ENCODE measurements at regions not wholly inside any gene's neighbourhood (a gene's known extent, or its start where the extent isn't known, plus 50 kb on each side); places are given as distances from the start of the nearest gene placed in this dataset.

GRCh38 chr12:85352016-85352415 lies 72.0 kb downstream of the ALX1 start:
- DNase-seq = no peak

GRCh38 chr12:85356596-85357385 lies 76.8 kb downstream of the ALX1 start:
- no peak for DNase-seq

- no peak for DNase-seq
These were observed 77.6 kb downstream of the ALX1 start for GRCh38 chr12:85357609-85358008.

GRCh38 chr12:85358715-85359114 lies 78.7 kb downstream of the ALX1 start:
- DNase-seq = no peak

GRCh38 chr12:85363382-85364190 lies 83.6 kb downstream of the ALX1 start:
- DNase-seq = no peak

- no peak for DNase-seq
These were observed 87.9 kb downstream of the ALX1 start for GRCh38 chr12:85367936-85368335.

GRCh38 chr12:85369365-85370154 lies 89.5 kb downstream of the ALX1 start:
- no peak for DNase-seq

- DNase-seq = no peak
These were observed 93.0 kb downstream of the ALX1 start for GRCh38 chr12:85373045-85373444.

- no peak for DNase-seq
These were observed 95.0 kb downstream of the ALX1 start for GRCh38 chr12:85374981-85375380.

GRCh38 chr12:85385406-85385805 lies 105.4 kb downstream of the ALX1 start:
- no peak for DNase-seq

- no peak for DNase-seq
These were observed 110.2 kb downstream of the ALX1 start for GRCh38 chr12:85390266-85390665.

- DNase-seq = no peak
These were observed 112.5 kb downstream of the ALX1 start for GRCh38 chr12:85392508-85392907.

GRCh38 chr12:85393606-85394005 lies 113.6 kb downstream of the ALX1 start:
- DNase-seq = no peak

- no peak for DNase-seq
These were observed 114.0 kb downstream of the ALX1 start for GRCh38 chr12:85394065-85394464.

- no peak for DNase-seq
These were observed 114.8 kb downstream of the ALX1 start for GRCh38 chr12:85394809-85395208.

GRCh38 chr12:85405262-85405661 lies 125.2 kb downstream of the ALX1 start:
- DNase-seq = no peak

GRCh38 chr12:85405781-85406522 lies 125.9 kb downstream of the ALX1 start:
- DNase-seq = no peak

GRCh38 chr12:85413266-85413665 lies 133.2 kb downstream of the ALX1 start:
- no peak for DNase-seq

- DNase-seq = no peak
These were observed 142.7 kb downstream of the ALX1 start for GRCh38 chr12:85422762-85423161.

- DNase-seq = no peak
These were observed 143.9 kb downstream of the ALX1 start for GRCh38 chr12:85423947-85424346.

GRCh38 chr12:85424581-85425348 lies 144.7 kb downstream of the ALX1 start:
- DNase-seq = no peak

GRCh38 chr12:85425349-85425612 lies 145.3 kb downstream of the ALX1 start:
- DNase-seq = no peak

All from CD4-positive, alpha-beta T cell treated with Interleukin-1 beta for 1 hour (primary cell).